ENCODE measurements at regions not wholly inside any gene's neighbourhood (a gene's known extent, or its start where the extent isn't known, plus 50 kb on each side); places are given as distances from the start of the nearest gene placed in this dataset.

DNA sequence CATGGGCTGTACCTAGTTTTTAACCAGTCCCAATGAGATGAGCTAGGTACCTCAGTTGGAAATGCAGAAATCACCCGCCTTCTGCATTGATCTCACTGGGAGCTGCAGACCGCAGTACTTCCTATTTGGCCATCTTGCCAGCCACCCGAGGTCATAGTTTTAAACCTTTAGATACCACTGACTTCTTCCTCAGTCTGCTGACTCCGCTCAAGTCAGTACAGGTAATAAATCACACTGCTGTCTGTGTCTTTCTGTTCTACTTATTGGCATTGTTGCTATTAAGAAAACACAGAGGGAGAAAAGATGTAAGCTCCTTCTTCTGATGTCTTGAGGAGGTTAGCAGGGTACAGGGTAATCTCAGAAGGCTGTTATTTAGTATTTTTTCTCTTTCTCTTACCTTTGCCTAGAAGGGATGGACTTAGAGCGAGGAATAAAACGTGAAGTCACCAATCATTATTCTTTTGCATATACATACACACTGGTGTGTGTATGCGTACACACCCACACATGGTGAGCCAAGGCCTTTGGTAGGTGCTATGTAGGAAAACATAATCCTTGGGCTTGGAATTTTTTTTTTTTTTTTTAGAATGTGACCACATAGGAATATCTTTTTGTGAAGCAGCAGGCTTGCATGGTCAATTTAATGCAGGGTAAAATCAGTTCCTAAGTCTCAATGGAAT is 197.2 kb downstream of the EDEM1 start:
- no peak for FAIRE-seq

DNA sequence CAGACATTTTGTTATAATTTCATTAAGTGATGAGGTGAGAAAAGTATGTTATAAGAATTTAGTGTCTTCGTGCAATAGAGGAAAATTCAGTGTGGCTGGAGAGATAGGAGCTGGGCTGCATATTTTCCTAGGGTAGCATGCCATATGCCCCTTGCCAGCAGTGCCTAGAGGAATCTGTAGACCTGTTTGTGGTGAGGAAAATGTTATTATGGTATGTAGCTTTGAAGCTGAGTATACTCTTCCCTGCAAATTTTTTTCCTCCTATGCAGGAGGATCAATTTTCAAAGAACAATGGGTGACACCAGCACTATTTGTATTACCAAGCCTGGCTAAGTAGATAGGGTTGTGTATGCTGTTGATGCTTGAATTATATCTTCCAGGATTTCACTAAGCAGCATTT is 200.6 kb downstream of the EDEM1 start:
- no peak overlapping the region for H3K4me3 ChIP-seq (ENCODE audit: insufficient read depth, low read depth, low read length)
- no peak overlapping the region for H3K27ac ChIP-seq (ENCODE audit: low read depth, low read length)
- H3K27me3 Mint-ChIP-seq (ENCODE audit: low read depth, unreplicated experiment), result no peaks in the 10 kb centered on the region
- no peaks in the 10 kb centered on the region for H3K36me3 Mint-ChIP-seq (ENCODE audit: low read depth, unreplicated experiment)
- H4K20me1 ChIP-seq (ENCODE audit: insufficient read depth, low read length), result no peaks in the 10 kb centered on the region
- H3K79me2 ChIP-seq (ENCODE audit: insufficient read depth, low read length), result no peaks in the 10 kb centered on the region
- no peaks in the 10 kb centered on the region for H3K4me1 ChIP-seq (ENCODE audit: insufficient read depth, low read length)
- H3K27ac Mint-ChIP-seq (ENCODE audit: unreplicated experiment), result no peak overlapping the region
- H3K4me2 ChIP-seq (ENCODE audit: low read length), result no peak overlapping the region
- FAIRE-seq, result no peak
- H3K9me3 Mint-ChIP-seq (ENCODE audit: unreplicated experiment), result peaks cover 2% of the 10 kb centered on the region
- H2AFZ ChIP-seq (ENCODE audit: low read depth, low read length), result no peak overlapping the region
- no peak for DNase-seq (ENCODE audit: low read depth)
- H3K9ac ChIP-seq (ENCODE audit: low read length), result no peak overlapping the region
- H3K9me3 ChIP-seq (ENCODE audit: insufficient read depth, low read depth, low read length), result no peaks in the 10 kb centered on the region
- no peak overlapping the region for H3K4me3 Mint-ChIP-seq (ENCODE audit: unreplicated experiment)
- TF ChIP-seq, protein P1, sequence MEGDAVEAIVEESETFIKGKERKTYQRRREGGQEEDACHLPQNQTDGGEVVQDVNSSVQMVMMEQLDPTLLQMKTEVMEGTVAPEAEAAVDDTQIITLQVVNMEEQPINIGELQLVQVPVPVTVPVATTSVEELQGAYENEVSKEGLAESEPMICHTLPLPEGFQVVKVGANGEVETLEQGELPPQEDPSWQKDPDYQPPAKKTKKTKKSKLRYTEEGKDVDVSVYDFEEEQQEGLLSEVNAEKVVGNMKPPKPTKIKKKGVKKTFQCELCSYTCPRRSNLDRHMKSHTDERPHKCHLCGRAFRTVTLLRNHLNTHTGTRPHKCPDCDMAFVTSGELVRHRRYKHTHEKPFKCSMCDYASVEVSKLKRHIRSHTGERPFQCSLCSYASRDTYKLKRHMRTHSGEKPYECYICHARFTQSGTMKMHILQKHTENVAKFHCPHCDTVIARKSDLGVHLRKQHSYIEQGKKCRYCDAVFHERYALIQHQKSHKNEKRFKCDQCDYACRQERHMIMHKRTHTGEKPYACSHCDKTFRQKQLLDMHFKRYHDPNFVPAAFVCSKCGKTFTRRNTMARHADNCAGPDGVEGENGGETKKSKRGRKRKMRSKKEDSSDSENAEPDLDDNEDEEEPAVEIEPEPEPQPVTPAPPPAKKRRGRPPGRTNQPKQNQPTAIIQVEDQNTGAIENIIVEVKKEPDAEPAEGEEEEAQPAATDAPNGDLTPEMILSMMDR (IDR thresholded peaks at IDR 0.05; ENCODE audit: insufficient read depth, low read depth, low read length), result no peak
- no peaks in the 10 kb centered on the region for H3K36me3 ChIP-seq (ENCODE audit: insufficient read depth, low read length)
- no peaks in the 10 kb centered on the region for H3K27me3 ChIP-seq (ENCODE audit: insufficient read depth, low read length)
- H3K4me1 Mint-ChIP-seq (ENCODE audit: low read depth, unreplicated experiment), result no peaks in the 10 kb centered on the region

More for the DNA sequence above, 197.2 kb downstream of the EDEM1 start:
- Mint-ChIP-seq H3K9me3 (ENCODE audit: unreplicated experiment) (peaks cover 2% of the 10 kb centered on the region), H3K36me3 (ENCODE audit: low read depth, unreplicated experiment) (no peaks in the 10 kb centered on the region), H3K27ac (ENCODE audit: unreplicated experiment) (no peak overlapping the region), H3K4me3 (ENCODE audit: unreplicated experiment) (no peak overlapping the region), H3K4me1 (ENCODE audit: low read depth, unreplicated experiment) (no peaks in the 10 kb centered on the region), H3K27me3 (ENCODE audit: low read depth, unreplicated experiment) (no peaks in the 10 kb centered on the region)
- no peaks in the 10 kb centered on the region for H3K9me3 ChIP-seq (ENCODE audit: insufficient read depth, low read depth, low read length)
- no peaks in the 10 kb centered on the region for H3K36me3 ChIP-seq (ENCODE audit: insufficient read depth, low read length)
- no peaks in the 10 kb centered on the region for H3K79me2 ChIP-seq (ENCODE audit: insufficient read depth, low read length)
- no peaks in the 10 kb centered on the region for H3K27me3 ChIP-seq (ENCODE audit: insufficient read depth, low read length)
- no peak overlapping the region for H2AFZ ChIP-seq (ENCODE audit: low read depth, low read length)
- no peak for TF ChIP-seq EZH2 (IDR thresholded peaks at IDR 0.05; ENCODE audit: insufficient read depth, low read length)
- TF ChIP-seq, protein P1 (IDR thresholded peaks at IDR 0.05; ENCODE audit: insufficient read depth, low read depth, low read length), result no peak
- no peak overlapping the region for H3K4me2 ChIP-seq (ENCODE audit: low read length)
- no peaks in the 10 kb centered on the region for H4K20me1 ChIP-seq (ENCODE audit: insufficient read depth, low read length)
- H3K4me1 ChIP-seq (ENCODE audit: insufficient read depth, low read length), result no peaks in the 10 kb centered on the region
- no peak overlapping the region for H3K4me3 ChIP-seq (ENCODE audit: insufficient read depth, low read depth, low read length)
- no peak for DNase-seq (ENCODE audit: low read depth)
- no peak overlapping the region for H3K9ac ChIP-seq (ENCODE audit: low read length)
- H3K27ac ChIP-seq (ENCODE audit: low read depth, low read length), result no peak overlapping the region

DNA sequence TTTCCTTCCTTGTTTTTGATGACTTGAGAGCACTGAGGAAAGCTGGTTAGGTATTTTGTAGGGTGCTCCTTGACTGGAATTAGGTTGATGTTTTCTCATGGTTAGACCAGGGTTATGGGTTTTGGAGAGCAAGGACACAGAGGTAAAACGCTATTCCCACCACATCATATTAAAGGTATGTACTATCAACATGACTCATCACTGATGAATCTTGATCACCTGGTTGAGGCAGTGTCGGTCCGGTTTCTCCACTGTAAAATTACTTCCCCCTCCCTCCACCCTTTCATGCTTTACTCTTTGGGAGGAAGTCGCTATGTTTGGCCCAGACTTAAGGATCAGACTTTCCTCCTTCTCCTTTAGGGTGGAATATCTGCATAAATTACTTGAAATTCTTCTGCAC is 201.6 kb downstream of the EDEM1 start:
- no peaks in the 10 kb centered on the region for H3K27me3 Mint-ChIP-seq (ENCODE audit: low read depth, unreplicated experiment)
- Histone ChIP-seq H3K4me3 (ENCODE audit: insufficient read depth, low read depth, low read length) (no peak overlapping the region), H3K9ac (ENCODE audit: low read length) (no peak overlapping the region), H3K4me1 (ENCODE audit: insufficient read depth, low read length) (no peaks in the 10 kb centered on the region), H3K9me3 (ENCODE audit: insufficient read depth, low read depth, low read length) (no peaks in the 10 kb centered on the region), H3K79me2 (ENCODE audit: insufficient read depth, low read length) (no peaks in the 10 kb centered on the region), H3K27ac (ENCODE audit: low read depth, low read length) (no peak overlapping the region), H4K20me1 (ENCODE audit: insufficient read depth, low read length) (no peaks in the 10 kb centered on the region), H3K36me3 (ENCODE audit: insufficient read depth, low read length) (no peaks in the 10 kb centered on the region), H2AFZ (ENCODE audit: low read depth, low read length) (no peak overlapping the region), H3K27me3 (ENCODE audit: insufficient read depth, low read length) (no peaks in the 10 kb centered on the region), H3K4me2 (ENCODE audit: low read length) (no peak overlapping the region)
- FAIRE-seq (no peak), DNase-seq (ENCODE audit: low read depth) (no peak)
- H3K27ac Mint-ChIP-seq (ENCODE audit: unreplicated experiment), result no peak overlapping the region
- H3K4me1 Mint-ChIP-seq (ENCODE audit: low read depth, unreplicated experiment), result no peaks in the 10 kb centered on the region
- H3K36me3 Mint-ChIP-seq (ENCODE audit: low read depth, unreplicated experiment), result no peaks in the 10 kb centered on the region
- TF ChIP-seq, protein P1 (IDR thresholded peaks at IDR 0.05; ENCODE audit: insufficient read depth, low read depth, low read length), result no peak
- no peak for TF ChIP-seq EZH2 (IDR thresholded peaks at IDR 0.05; ENCODE audit: insufficient read depth, low read length)
- no peak overlapping the region for H3K4me3 Mint-ChIP-seq (ENCODE audit: unreplicated experiment)
- no peaks in the 10 kb centered on the region for H3K9me3 Mint-ChIP-seq (ENCODE audit: unreplicated experiment)
